ENCODE measurements at regions not wholly inside any gene's neighbourhood (a gene's known extent, or its start where the extent isn't known, plus 50 kb on each side); places are given as distances from the start of the nearest gene placed in this dataset.

DNA sequence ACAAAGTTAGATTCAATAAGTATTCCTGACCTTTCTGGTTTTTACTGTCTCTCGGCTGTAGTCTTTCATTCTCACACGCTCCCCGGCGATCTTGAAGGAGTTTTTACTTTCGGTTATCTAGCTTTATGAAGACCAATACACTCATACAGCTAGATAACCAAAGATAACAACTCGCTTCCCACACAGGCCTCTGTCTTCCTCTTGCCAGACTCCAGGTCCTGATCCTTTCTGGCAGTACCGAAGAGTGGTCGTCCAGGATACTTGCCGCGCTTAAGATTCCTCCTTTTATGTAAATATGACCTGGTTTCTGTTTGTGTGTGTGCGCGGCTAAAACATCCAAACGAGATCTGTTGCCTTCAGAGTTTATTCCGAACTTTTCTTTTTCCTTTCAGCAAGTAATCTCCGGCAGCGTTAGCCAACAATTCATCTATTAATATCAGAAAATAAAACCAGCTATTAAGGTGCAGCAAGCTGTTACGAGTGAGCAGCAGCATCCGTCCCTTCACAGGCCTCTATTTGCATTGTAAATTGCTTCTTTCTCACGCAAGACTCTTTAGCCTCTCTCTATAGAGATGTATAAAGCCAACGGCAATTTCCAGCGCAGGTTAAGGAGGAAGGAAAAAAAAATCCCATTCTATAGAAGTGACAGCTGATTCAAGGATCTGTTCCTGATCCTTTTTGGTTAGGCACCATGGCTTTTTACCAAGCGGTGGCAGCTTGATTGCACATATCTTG lies 216.1 kb downstream of the MEF2C start:
- ChIA-PET CTCF (interaction anchor here (0.7 to 0.8 kb wide), 2 partner anchors 9 to 24 kb away, joined by 3 read pairs; no protein-coding TSS in a partner anchor), POLR2A (no interaction called here)
- H3K4me1 Mint-ChIP-seq (ENCODE audit: low read depth), result peaks cover 33% of the 10 kb centered on the region
- Histone ChIP-seq H3K4me3 (ENCODE audit: low read length) (peak overlapping the region; percentile 42), H3K9me3 (ENCODE audit: control insufficient read depth in 1 of 2, insufficient read depth in 1 of 2, low read length in 2 of 2) (peaks cover 13 to 22% of the 10 kb centered on the region in 2 experiments), H3K27me3 (ENCODE audit: control insufficient read depth in 1 of 2, insufficient read depth in 2 of 2, low read length in 2 of 2) (peaks cover 53 to 98% of the 10 kb centered on the region in 2 experiments), H3K27ac (ENCODE audit: low read depth in 1 of 2, low read length in 2 of 2) (no peak overlapping the region), H3K4me1 (ENCODE audit: insufficient read depth, low read length) (peaks cover 23% of the 10 kb centered on the region), H3K36me3 (ENCODE audit: insufficient read depth, low read length) (no peaks in the 10 kb centered on the region)
- ATAC-seq (ENCODE audit: poor library complexity), result peak; percentile 32
- peaks cover 95% of the 10 kb centered on the region for H3K27me3 Mint-ChIP-seq
- TF ChIP-seq, protein P1, sequence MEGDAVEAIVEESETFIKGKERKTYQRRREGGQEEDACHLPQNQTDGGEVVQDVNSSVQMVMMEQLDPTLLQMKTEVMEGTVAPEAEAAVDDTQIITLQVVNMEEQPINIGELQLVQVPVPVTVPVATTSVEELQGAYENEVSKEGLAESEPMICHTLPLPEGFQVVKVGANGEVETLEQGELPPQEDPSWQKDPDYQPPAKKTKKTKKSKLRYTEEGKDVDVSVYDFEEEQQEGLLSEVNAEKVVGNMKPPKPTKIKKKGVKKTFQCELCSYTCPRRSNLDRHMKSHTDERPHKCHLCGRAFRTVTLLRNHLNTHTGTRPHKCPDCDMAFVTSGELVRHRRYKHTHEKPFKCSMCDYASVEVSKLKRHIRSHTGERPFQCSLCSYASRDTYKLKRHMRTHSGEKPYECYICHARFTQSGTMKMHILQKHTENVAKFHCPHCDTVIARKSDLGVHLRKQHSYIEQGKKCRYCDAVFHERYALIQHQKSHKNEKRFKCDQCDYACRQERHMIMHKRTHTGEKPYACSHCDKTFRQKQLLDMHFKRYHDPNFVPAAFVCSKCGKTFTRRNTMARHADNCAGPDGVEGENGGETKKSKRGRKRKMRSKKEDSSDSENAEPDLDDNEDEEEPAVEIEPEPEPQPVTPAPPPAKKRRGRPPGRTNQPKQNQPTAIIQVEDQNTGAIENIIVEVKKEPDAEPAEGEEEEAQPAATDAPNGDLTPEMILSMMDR (IDR thresholded peaks at IDR 0.05), result no peak
- H3K4me3 Mint-ChIP-seq, result peak overlapping the region; percentile 69
- H3K36me3 Mint-ChIP-seq (ENCODE audit: low read depth), result no peaks in the 10 kb centered on the region
- intact Hi-C loops (cut with DNase I, micrococcal nuclease), result no loop called here
- H3K27ac Mint-ChIP-seq, result no peak overlapping the region
- DNase-seq, result no peak
- H3K9me3 Mint-ChIP-seq, result peaks cover 7% of the 10 kb centered on the region

DNA sequence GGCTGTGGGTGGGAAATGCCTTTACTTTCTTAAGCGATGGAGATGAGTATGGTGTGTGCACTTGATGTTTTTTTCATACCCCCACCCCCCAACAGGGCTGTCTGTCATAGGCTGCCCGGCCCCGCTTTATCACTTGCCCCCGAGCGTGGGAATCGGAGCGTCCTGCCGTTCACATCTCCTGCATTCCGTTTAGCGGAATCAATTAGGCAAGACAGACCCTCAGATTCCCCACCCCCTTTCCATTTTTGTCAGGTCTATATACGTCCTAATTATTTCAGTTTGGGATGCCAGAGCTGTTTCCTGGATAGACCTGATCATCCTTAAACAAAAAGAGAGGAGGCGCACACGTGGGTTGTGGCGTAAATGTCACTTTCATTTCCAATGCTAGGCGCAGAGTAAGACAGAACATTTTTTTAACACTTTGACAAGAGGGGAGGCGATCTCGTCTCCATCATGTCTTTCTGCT lies 217.2 kb downstream of the MEF2C start:
- CTCF ChIA-PET, result interaction anchor here (0.7 to 2.2 kb wide), 3 partner anchors 8 to 1933 kb away, joined by 3 to 5 read pairs (median 3); no protein-coding TSS in a partner anchor
- Histone ChIP-seq H3K27ac (ENCODE audit: low read depth in 1 of 2, low read length in 2 of 2) (no peak overlapping the region), H3K4me1 (ENCODE audit: insufficient read depth, low read length) (peaks cover 25% of the 10 kb centered on the region), H3K9me3 (ENCODE audit: control insufficient read depth in 1 of 2, insufficient read depth in 1 of 2, low read length in 2 of 2) (peaks cover 15 to 25% of the 10 kb centered on the region in 2 experiments), H3K4me3 (ENCODE audit: low read length) (no peak overlapping the region), H3K36me3 (ENCODE audit: insufficient read depth, low read length) (no peaks in the 10 kb centered on the region), H3K27me3 (ENCODE audit: control insufficient read depth in 1 of 2, insufficient read depth in 2 of 2, low read length in 2 of 2) (peaks cover 53 to 98% of the 10 kb centered on the region in 2 experiments)
- H3K27ac Mint-ChIP-seq, result no peak overlapping the region
- H3K36me3 Mint-ChIP-seq (ENCODE audit: low read depth), result no peaks in the 10 kb centered on the region
- TF ChIP-seq, protein P1 (IDR thresholded peaks at IDR 0.05), result no peak
- intact Hi-C loops (cut with DNase I, micrococcal nuclease), result no loop called here
- peaks cover 92% of the 10 kb centered on the region for H3K27me3 Mint-ChIP-seq
- H3K4me3 Mint-ChIP-seq, result peak overlapping the region; percentile 69
- ATAC-seq (ENCODE audit: poor library complexity) (no peak), DNase-seq (no peak)
- peaks cover 39% of the 10 kb centered on the region for H3K4me1 Mint-ChIP-seq (ENCODE audit: low read depth)
- H3K9me3 Mint-ChIP-seq, result peaks cover 9% of the 10 kb centered on the region
- POLR2A ChIA-PET, result interaction anchor here (0.9 to 1.1 kb wide), 2 partner anchors 9 to 16 kb away, joined by 3 to 4 read pairs; no protein-coding TSS in a partner anchor

DNA sequence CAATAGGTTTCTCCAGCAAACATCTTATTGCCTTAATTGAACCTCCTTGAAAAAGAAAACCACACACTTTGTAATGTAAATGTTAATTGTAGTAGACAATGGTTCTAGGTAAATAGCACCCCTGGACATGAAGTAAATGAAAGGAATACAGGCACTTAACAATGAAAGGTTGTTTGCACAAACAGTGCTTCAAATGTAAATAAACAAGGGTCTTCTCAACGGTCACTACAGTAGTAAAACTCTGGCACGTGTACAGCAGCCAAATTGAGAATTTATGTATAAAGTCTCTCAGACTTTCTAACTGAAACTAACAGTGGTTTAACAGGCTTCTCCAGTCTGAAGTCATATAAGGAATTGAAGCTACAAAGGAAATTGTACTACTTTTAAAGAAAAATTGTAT lies 218.3 kb downstream of the MEF2C start:
- intact Hi-C loops (cut with DNase I, micrococcal nuclease), result no loop called here
- Mint-ChIP-seq H3K4me1 (ENCODE audit: low read depth) (peaks cover 44% of the 10 kb centered on the region), H3K27me3 (peaks cover 90% of the 10 kb centered on the region), H3K4me3 (no peak overlapping the region), H3K27ac (no peak overlapping the region), H3K9me3 (peaks cover 11% of the 10 kb centered on the region), H3K36me3 (ENCODE audit: low read depth) (no peaks in the 10 kb centered on the region)
- ChIA-PET CTCF (interaction anchor here (2.2 kb wide), 1 partner anchor 26 kb away, joined by 5 read pairs; no protein-coding TSS in a partner anchor), POLR2A (no interaction called here)
- ATAC-seq (ENCODE audit: poor library complexity) (no peak), DNase-seq (no peak)
- Histone ChIP-seq H3K4me3 (ENCODE audit: low read length) (no peak overlapping the region), H3K27me3 (ENCODE audit: control insufficient read depth in 1 of 2, insufficient read depth in 2 of 2, low read length in 2 of 2) (peaks cover 63 to 98% of the 10 kb centered on the region in 2 experiments), H3K4me1 (ENCODE audit: insufficient read depth, low read length) (peaks cover 34% of the 10 kb centered on the region), H3K9me3 (ENCODE audit: control insufficient read depth in 1 of 2, insufficient read depth in 1 of 2, low read length in 2 of 2) (peaks cover 23 to 26% of the 10 kb centered on the region in 2 experiments), H3K36me3 (ENCODE audit: insufficient read depth, low read length) (no peaks in the 10 kb centered on the region), H3K27ac (ENCODE audit: low read depth in 1 of 2, low read length in 2 of 2) (no peak overlapping the region)
- TF ChIP-seq, protein P1 (IDR thresholded peaks at IDR 0.05), result no peak

Measured in CD4-positive, alpha-beta T cell (primary cell).